DND-41 (cell line): ENCODE measurements at regions not wholly inside any gene's neighbourhood (a gene's known extent, or its start where the extent isn't known, plus 50 kb on each side); places are given as distances from the start of the nearest gene placed in this dataset.

Experiments
- CTCF ChIP-seq: IDR thresholded peaks from 2 replicates; pipeline ENCODE4 v1.5.1; 2012; ENCODE audit warnings: borderline replicate concordance, low read length, moderate library complexity, mild to moderate bottlenecking; ENCODE audit not compliant: poor library complexity, severe bottlenecking; ENCODE audit errors: extremely low read depth
- EZH2 ChIP-seq: IDR thresholded peaks from 3 replicates; pipeline ENCODE4 v1.6.1; 2012; ENCODE audit warnings: borderline replicate concordance, low read depth, mild to moderate bottlenecking, moderate library complexity, low read length, inconsistent platforms; ENCODE audit not compliant: severe bottlenecking

GRCh38 chr3:36025232-36025631 is 355.1 kb upstream of the STAC start:
- TF ChIP-seq EZH2 (no peak), CTCF (no peak)
